HUES6 (cell line): ENCODE measurements at regions not wholly inside any gene's neighbourhood (a gene's known extent, or its start where the extent isn't known, plus 50 kb on each side); places are given as distances from the start of the nearest gene placed in this dataset.
"Not testable (repeated sequence)": the region's sequence is repeated elsewhere in the genome, so short reads cannot be mapped to it uniquely, and the experiment has no call there.

ENCODE experiments used
- H3K27ac ChIP-seq: 2 replicates; pipeline ENCODE4 v1.7.0; 2013; ENCODE audit warnings: low read depth, mild to moderate bottlenecking, low read length, inconsistent platforms
- H3K27me3 ChIP-seq: 2 replicates; pipeline ENCODE4 v1.6.1; 2013; ENCODE audit warnings: low read length; ENCODE audit not compliant: control insufficient read depth, insufficient read depth
- H3K36me3 ChIP-seq: 2 replicates; pipeline ENCODE4 v1.6.1; 2013; ENCODE audit warnings: low read length; ENCODE audit not compliant: control insufficient read depth, insufficient read depth
- H3K4me1 ChIP-seq: 2 replicates; pipeline ENCODE4 v1.6.1; 2013; ENCODE audit warnings: low read length; ENCODE audit not compliant: control insufficient read depth, insufficient read depth
- H3K4me3 ChIP-seq: 2 replicates; pipeline ENCODE4 v1.5.1; 2013; ENCODE audit warnings: low read depth, low read length
- H3K9ac ChIP-seq: one replicate; pipeline ENCODE4 v1.6.1; 2013; ENCODE audit warnings: mild to moderate bottlenecking, low read length
- H3K9me3 ChIP-seq: 2 replicates; pipeline ENCODE4 v1.6.1; 2013; ENCODE audit warnings: low read depth, low read length; ENCODE audit not compliant: control insufficient read depth, insufficient read depth

- not testable (repeated sequence) for H3K4me1 ChIP-seq, H3K9ac ChIP-seq, H3K4me3 ChIP-seq, H3K27ac ChIP-seq, H3K9me3 ChIP-seq, H3K27me3 ChIP-seq, H3K36me3 ChIP-seq
These were observed 151.3 kb downstream of the LAT start for GRCh38 chr16:29136046-29136696.

GRCh38 chr16:29135098-29135497 is 150.2 kb downstream of the LAT start:
- H3K9me3 ChIP-seq, H3K27me3 ChIP-seq, H3K4me1 ChIP-seq, H3K9ac ChIP-seq, H3K4me3 ChIP-seq, H3K36me3 ChIP-seq, H3K27ac ChIP-seq: not testable (repeated sequence)

GRCh38 chr16:29133681-29134430 is 149.0 kb downstream of the LAT start:
- H3K4me1 ChIP-seq, H3K4me3 ChIP-seq, H3K9ac ChIP-seq, H3K27me3 ChIP-seq, H3K36me3 ChIP-seq, H3K27ac ChIP-seq, H3K9me3 ChIP-seq: not testable (repeated sequence)

DNA sequence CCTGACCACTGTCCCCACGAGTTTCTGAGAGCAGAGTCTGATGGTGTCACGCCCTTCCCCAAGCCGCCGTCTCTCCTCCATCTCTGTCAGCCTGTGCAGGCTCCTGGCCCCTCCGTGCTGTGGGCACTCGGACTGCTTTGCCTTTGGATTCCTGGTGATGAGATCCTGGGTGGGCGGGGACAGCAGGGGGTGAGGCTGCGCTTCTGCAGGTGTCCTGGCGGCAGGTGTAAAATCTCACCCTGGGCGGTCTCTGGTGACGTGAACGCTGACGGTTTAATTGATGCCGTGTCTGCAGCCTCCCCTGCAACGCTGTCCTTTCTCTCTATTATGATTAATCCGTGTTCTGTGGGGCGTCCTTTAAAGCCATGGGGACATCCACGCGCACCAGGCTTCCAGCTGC is 148.0 kb downstream of the LAT start:
- not testable (repeated sequence) for H3K27me3 ChIP-seq, H3K36me3 ChIP-seq, H3K9ac ChIP-seq, H3K4me1 ChIP-seq, H3K4me3 ChIP-seq, H3K9me3 ChIP-seq, H3K27ac ChIP-seq

DNA sequence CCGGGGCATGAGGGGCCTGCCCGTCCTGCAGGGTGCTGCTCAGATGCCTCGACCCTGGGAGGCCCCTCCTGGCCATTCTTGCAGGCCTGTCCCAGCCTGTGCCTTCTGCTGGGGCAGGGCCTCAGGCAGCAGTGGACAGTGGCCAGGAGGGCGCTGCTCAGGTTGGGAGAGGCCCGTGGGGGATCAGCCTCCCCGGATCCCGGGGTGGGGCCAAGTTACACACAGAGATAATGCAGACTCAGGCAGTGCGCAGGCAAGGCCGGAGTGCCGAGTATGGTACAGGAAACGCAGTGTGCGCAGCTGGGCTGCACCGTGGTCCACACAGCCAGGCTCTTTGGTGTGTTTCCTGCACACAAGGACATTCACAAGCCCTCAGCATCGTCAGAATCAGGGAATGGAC is 147.6 kb downstream of the LAT start:
- H3K9me3 ChIP-seq, H3K27me3 ChIP-seq, H3K4me3 ChIP-seq, H3K9ac ChIP-seq, H3K27ac ChIP-seq, H3K4me1 ChIP-seq, H3K36me3 ChIP-seq: not testable (repeated sequence)

GRCh38 chr16:29130901-29131851 is 146.3 kb downstream of the LAT start:
- not testable (repeated sequence) for H3K27ac ChIP-seq, H3K4me1 ChIP-seq, H3K36me3 ChIP-seq, H3K9me3 ChIP-seq, H3K9ac ChIP-seq, H3K4me3 ChIP-seq
- peaks cover 16% of the 10 kb centered on the region for H3K27me3 ChIP-seq

GRCh38 chr16:29130131-29130711 is 145.4 kb downstream of the LAT start:
- H3K27me3 ChIP-seq, result peaks cover 19% of the 10 kb centered on the region
- not testable (repeated sequence) for H3K36me3 ChIP-seq, H3K4me3 ChIP-seq, H3K9me3 ChIP-seq, H3K9ac ChIP-seq, H3K4me1 ChIP-seq, H3K27ac ChIP-seq

- H3K9me3 ChIP-seq, H3K36me3 ChIP-seq, H3K9ac ChIP-seq, H3K27ac ChIP-seq, H3K4me3 ChIP-seq, H3K4me1 ChIP-seq: not testable (repeated sequence)
- peaks cover 25% of the 10 kb centered on the region for H3K27me3 ChIP-seq
These were observed 144.7 kb downstream of the LAT start for GRCh38 chr16:29129458-29130038.

DNA sequence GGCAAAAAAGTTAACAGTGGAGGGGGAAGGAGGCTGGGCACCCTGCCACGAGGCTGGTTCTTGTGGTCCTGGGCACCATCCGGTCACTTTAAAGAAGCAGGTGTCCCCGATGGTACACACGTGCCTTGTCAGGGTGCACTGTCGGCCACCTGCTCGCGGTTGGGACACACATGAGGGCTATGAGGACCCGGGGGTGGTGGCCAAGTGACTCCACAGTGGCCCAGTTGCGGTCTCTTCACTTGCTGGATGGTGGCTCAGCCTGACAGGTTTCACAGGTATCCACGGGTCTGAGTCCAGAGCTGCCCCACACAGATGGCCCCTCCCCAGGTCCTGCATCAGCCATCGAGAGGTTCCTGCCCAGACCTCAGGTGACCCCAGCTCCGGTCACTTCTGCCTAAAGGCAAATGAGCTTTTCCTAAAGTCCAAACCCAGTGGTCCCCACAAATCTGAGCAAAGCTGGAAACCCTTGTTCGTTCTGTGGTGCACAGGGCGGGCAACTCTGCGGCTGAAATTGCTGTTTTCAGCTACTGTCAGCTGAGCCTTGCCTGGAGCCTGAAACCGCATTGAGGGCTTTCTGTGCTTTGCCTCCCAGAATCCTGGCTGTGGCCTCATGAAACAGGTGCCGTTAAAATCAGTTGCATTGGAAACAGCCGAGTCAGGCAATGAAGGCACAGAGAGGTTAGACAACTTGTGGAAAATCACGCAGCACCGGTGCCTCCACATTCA is 144.0 kb downstream of the LAT start:
- not testable (repeated sequence) for H3K4me3 ChIP-seq, H3K4me1 ChIP-seq, H3K27ac ChIP-seq, H3K36me3 ChIP-seq, H3K9me3 ChIP-seq, H3K9ac ChIP-seq
- peaks cover 27% of the 10 kb centered on the region for H3K27me3 ChIP-seq

- H3K36me3 ChIP-seq, H3K27ac ChIP-seq, H3K4me3 ChIP-seq, H3K9me3 ChIP-seq, H3K9ac ChIP-seq, H3K4me1 ChIP-seq: not testable (repeated sequence)
- H3K27me3 ChIP-seq, result peaks cover 27% of the 10 kb centered on the region
These were observed 143.1 kb downstream of the LAT start for GRCh38 chr16:29127806-29128420.
